HTR-8/SVneo (cell line): ENCODE measurements at regions not wholly inside any gene's neighbourhood (a gene's known extent, or its start where the extent isn't known, plus 50 kb on each side); places are given as distances from the start of the nearest gene placed in this dataset.
"Not testable (repeated sequence)": the region's sequence is repeated elsewhere in the genome, so short reads cannot be mapped to it uniquely, and the experiment has no call there.

Source experiments
- DNase-seq: peaks from one replicate; pipeline ENCODE4 v3.0.0; 2011; ENCODE audit warnings: low spot score, mixed read lengths; ENCODE audit not compliant: insufficient read length
- FAIRE-seq: peaks from 2 replicates; lab custom pipeline; 2011; peaks lifted over from hg19 to GRCh38; lab: Jason Lieb, UNC

DNA sequence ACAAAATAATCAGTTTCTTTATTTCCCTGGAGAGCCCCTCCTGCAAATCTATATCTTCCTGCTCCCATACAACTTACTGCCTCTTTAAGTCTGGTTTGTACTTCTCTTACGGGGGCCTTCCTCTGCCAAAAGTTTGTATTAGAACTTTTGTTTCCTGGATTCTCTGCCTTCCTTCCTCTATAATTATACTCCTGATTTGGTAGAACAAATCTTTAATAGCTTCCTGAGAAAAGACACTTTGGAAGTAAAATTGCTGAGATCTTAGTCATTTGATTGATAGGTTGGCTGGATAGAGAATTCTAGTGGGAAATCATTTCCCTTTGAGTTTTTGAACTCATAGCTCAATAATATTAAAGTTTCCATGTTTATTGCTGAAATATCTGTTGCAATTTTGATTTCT is 499.2 kb downstream of the RAB38 start:
- no peak for DNase-seq
- no peak for FAIRE-seq

- no peak for DNase-seq
- FAIRE-seq: no peak
These were observed 508.5 kb downstream of the RAB38 start for GRCh38 chr11:87666730-87667129.

- no peak for FAIRE-seq
These were observed 513.0 kb downstream of the RAB38 start for GRCh38 chr11:87662287-87662686.

DNA sequence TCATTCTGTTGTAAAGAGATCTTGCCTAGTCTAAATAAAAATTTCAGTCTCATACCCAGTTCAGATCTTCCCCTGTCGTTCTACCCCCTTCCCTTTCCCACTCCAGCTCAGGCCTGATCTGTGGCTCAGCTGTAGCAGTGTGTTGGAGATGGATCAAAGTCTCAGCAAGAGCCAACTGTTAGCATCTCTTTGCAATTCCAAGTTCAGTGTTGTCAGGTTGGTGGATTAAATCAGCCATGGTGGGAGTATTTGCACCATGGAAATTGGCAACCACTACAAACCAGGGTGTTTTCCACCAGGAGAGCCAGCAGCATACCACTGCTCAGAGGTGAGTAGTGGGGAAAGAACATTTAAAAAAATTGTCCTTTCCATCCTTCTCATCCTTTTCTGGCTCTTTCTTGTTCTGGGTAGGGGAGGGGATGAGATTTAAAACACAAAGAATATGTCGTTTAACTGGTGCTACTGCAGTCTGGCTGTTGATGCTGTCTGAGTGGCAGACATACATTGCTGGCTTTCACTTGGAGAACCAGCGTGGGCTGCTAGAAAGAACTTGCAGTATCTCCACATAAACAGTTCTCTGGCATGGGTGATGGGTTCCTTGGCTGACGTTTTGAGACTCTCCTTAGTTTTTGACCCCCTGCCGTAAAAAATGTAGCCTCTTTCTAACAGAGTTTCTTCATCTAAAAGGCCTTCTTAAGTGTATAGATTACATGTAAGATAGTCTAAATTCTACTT is 514.1 kb downstream of the RAB38 start:
- DNase-seq (no peak), FAIRE-seq (no peak)

More at GRCh38 chr11:87662287-87662686, 513.0 kb downstream of the RAB38 start:
- DNase-seq: no peak

- FAIRE-seq (no peak), DNase-seq (no peak)
These were observed 515.4 kb downstream of the RAB38 start for GRCh38 chr11:87659807-87660206.

GRCh38 chr11:87645626-87646025 is 529.6 kb downstream of the RAB38 start:
- FAIRE-seq (no peak), DNase-seq (no peak)

DNA sequence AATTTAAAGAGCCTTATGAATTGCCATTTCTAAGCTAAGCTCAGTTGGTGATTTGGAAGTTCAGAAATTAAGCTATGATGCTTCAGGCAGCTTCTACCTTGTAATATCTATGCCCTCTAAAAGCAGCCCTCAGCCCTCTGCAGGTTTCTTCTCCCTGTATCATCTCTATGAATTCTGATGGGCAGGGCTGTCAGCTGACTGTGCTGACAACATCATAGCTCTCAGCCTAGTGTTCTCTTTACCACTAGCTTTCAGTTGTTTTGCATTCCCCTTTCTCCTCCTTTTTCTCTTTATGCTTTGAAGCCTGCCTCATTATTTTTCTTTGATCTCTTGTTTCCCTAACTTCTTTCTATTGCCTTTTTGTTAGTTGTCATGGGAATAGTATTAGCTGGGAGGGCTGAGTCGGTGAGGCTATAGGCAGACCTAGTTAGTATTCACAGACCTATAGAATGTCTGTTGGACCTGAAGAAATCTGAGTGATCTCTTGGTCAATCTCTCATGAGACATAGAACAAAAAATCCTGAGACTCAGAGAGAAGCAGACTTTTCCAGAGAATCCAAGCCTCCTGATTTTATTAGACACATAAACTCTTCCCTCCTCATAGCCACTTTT is 535.4 kb downstream of the RAB38 start:
- no peak for FAIRE-seq

GRCh38 chr11:87635001-87635400 is 540.2 kb downstream of the RAB38 start:
- DNase-seq (no peak), FAIRE-seq (no peak)

More for the DNA sequence above, 535.4 kb downstream of the RAB38 start:
- no peak for DNase-seq

GRCh38 chr11:87634331-87634730 is 540.9 kb downstream of the RAB38 start:
- FAIRE-seq: no peak
- DNase-seq: no peak

DNA sequence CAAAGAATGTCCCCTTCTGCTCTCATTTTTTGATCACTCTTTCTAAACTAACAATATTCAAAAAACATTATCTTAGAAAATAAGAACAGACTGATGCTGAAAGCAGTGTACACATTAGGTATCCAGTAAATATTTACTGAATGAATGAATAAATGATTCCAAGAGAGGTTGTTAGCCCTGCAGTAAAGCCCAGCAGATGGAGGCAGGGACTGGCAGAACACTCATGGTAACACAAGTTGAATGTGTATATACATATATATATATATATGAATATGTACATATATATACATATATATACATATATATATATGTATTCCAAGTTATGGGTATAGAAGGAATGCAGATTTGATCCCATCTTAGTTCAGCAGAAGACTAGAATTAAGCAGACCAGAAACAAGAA is 546.3 kb downstream of the RAB38 start:
- DNase-seq (no peak), FAIRE-seq (no peak)

DNA sequence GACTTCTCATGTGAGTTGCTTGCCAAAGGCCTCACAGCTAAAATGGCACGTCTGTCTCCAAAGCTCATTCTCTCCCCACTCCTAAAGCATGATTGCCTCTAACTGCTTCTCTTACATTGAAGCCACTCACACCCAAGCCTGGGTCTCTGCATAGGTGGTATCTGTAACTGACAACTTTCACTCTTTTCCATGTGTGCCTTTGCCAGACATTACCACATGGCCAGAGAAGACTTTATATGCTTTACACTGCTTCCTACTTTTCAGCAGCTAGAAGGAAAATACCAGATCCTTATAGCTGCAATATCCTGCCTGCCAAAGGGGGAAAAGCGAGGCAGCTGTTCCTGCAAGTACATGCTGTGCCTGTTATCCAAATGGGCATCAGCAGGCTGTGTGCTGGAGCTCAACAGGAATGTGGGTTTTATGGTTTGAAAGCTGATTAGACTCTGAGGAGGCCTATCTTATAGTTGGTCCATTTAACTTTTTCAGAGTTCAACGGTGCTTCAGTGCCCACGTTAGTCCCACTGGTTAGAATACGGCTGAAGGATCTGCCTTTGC is 547.1 kb downstream of the RAB38 start:
- no peak for DNase-seq
- no peak for FAIRE-seq

DNA sequence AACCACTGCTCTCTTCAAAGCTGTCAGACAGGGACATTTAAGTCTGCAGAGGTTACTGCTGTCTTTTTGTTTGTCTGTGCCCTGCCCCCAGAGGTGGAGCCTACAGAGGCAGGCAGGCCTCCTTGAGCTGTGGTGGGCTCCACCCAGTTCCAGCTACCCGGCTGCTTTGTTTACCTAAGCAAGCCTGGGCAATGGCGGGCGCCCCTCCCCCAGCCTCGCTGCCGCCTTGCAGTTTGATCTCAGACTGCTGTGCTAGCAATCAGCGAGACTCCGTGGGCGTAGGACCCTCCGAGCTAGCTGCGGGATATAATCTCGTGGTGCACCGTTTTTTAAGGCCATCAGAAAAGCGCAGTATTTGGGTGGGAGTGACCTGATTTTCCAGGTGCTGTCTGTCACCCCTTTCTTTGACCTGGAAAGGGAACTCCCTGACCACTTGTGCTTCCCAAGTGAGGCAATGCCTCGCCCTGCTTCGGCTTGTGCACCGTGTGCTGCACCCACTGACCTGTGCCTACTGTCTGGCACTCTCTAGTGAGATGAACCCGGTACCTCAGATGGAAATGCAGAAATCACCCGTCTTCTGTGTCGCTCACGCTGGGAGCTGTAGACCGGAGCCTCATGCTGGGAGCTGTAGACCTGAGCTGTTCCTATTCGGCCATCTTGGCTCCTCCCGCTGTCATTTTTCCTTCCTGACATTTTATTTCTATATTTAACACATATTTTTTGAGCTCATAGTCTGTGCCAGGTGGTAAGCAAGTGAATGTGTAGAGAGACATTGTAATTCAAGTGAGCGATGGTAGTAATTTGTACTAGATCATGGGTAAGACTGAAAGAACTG is 551.5 kb downstream of the RAB38 start:
- not testable (repeated sequence) for FAIRE-seq, DNase-seq

DNA sequence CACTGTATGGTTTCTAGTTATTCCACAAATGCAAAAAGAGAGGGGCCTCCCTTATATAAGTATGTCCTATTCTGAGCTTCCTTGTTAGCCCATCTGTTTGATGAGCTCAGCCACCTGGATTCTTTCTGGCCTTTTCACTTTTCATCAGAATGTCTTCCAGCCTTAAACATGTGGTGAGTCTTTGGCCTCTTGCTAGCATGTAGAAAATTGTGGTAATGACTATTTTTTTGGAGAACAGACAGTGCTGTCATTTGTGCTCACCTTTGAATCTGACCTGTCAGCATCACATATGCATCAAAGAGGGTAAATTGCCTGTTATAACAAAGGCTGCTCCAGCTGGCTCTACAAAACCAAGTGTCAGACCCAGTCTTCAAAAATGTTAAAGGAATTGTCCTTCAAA is 558.7 kb downstream of the RAB38 start:
- FAIRE-seq (no peak), DNase-seq (no peak)

DNA sequence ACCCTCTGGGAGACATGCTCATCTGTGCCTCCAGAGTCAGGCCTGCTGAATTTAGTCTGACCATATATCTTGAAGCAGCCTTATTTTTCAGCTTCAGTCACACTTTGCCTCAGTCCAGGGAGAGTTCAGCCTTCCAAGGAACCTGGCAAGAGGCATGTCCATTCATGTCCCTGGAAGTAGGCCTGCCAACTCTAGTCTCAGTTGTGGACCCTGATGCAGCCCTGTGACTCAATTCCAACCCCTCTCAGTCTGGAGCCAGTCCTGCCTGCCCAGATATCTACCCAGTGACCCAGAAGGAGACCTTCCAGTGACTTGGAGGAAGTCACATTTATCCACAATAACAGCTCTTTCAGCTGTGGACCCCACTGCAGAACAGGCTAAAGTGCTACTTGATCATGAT is 566.6 kb downstream of the TMEM135 start:
- no peak for FAIRE-seq

DNA sequence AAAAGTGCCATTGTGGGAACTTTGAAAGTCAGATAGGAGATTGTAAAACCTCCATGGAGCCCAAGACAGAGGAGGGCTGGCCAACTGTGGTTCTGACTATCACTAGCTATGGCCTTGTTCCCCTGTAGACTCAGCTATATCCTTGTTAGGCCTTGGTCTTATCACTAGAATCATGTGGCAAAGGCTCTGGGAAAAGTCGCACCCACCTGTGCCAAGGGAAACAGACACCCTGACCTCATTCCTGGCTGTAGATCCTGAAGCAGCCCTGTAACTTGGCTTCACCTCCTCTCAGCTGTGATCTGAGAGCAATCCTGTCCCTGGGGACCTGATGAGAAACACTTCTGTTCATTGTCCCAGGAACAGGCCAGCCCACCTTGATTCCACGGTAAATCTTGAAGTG is 566.2 kb downstream of the TMEM135 start:
- DNase-seq (no peak), FAIRE-seq (no peak)

More for the DNA sequence above, 566.6 kb downstream of the TMEM135 start:
- DNase-seq: no peak

DNA sequence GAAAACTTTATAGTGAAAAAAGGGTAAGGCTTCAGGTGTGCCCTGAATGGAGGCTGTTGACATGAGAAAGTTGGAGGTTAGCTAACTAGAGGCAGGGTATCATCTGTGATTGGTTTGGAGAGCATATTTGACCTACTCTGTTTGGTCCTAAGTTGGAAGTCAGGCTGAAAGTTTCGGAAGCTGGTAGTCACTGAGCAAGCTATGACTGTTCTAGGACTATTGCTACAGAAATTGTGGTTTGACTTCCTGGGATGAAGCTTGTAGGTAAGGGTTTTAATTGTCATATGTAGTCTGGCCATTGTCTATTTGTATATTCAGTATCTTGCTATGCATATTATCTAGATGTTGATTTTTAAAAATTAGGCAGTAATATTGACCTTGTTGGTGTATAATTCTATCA is 565.0 kb downstream of the TMEM135 start:
- no peak for DNase-seq
- no peak for FAIRE-seq

GRCh38 chr11:87600938-87601337 is 563.2 kb downstream of the TMEM135 start:
- FAIRE-seq (no peak), DNase-seq (no peak)

GRCh38 chr11:87597725-87598124 is 560.0 kb downstream of the TMEM135 start:
- FAIRE-seq: no peak
- no peak for DNase-seq

DNA sequence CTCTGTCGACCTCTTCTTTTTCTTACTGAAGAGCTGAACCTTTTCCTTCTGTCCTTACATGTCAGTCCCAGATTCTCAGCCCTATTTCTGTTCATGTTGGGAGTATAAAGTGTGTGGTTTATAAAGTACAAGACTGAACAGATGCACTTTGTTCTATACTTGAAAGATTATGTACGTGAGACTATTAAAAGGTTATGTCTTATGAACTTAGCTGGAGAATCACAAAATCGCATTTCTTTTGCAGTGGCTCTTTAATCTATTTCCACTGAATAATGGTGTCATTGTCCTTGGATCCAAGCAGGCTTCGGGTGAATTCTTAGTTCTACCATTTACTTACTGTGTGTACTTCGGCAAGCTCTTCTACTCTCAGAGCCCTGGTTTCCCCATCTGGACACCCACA is 558.4 kb downstream of the TMEM135 start:
- no peak for FAIRE-seq
- no peak for DNase-seq

GRCh38 chr11:87589082-87589481 is 551.3 kb downstream of the TMEM135 start:
- FAIRE-seq (no peak), DNase-seq (no peak)

DNA sequence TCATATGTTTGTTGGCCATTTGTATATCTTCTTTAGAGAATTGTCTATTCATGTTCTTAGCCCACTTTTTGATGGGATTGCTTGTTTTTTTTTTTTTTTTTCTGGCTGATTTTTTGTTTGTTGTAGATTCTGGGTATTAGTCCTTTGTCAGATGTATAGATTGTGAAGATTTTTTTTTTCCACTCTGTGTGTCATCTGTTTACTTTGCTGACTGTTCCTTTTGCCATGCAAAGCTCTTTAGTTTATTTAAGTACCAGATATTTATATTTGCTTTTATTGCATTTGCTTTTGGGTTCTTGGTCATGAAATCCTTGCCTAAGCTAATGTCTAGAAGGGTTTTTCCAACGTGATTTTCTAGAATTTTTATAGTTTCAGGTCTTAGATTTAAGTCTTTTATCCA is 547.9 kb downstream of the TMEM135 start:
- not testable (repeated sequence) for FAIRE-seq, DNase-seq
